ENCODE measurements at regions not wholly inside any gene's neighbourhood (a gene's known extent, or its start where the extent isn't known, plus 50 kb on each side); places are given as distances from the start of the nearest gene placed in this dataset.

GRCh38 chr16:5193861-5194260 lies 96.3 kb upstream of the EEF2KMT start (continued):
- TF ChIP-seq, protein P1, sequence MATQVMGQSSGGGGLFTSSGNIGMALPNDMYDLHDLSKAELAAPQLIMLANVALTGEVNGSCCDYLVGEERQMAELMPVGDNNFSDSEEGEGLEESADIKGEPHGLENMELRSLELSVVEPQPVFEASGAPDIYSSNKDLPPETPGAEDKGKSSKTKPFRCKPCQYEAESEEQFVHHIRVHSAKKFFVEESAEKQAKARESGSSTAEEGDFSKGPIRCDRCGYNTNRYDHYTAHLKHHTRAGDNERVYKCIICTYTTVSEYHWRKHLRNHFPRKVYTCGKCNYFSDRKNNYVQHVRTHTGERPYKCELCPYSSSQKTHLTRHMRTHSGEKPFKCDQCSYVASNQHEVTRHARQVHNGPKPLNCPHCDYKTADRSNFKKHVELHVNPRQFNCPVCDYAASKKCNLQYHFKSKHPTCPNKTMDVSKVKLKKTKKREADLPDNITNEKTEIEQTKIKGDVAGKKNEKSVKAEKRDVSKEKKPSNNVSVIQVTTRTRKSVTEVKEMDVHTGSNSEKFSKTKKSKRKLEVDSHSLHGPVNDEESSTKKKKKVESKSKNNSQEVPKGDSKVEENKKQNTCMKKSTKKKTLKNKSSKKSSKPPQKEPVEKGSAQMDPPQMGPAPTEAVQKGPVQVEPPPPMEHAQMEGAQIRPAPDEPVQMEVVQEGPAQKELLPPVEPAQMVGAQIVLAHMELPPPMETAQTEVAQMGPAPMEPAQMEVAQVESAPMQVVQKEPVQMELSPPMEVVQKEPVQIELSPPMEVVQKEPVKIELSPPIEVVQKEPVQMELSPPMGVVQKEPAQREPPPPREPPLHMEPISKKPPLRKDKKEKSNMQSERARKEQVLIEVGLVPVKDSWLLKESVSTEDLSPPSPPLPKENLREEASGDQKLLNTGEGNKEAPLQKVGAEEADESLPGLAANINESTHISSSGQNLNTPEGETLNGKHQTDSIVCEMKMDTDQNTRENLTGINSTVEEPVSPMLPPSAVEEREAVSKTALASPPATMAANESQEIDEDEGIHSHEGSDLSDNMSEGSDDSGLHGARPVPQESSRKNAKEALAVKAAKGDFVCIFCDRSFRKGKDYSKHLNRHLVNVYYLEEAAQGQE (IDR thresholded peaks at IDR 0.05; ENCODE audit: low read depth): no peak

- ATAC-seq: no peak
- Histone ChIP-seq H3K9me3 (ENCODE audit: control insufficient read depth in 1 of 2, insufficient read depth in 1 of 2, low read depth in 1 of 2, low read length in 2 of 2) (no peaks in the 10 kb centered on the region), H3K9me2 (ENCODE audit: insufficient read depth) (no peaks in the 10 kb centered on the region), H3K4me1 (ENCODE audit: control insufficient read depth in 1 of 2, insufficient read depth in 2 of 2, low read length in 2 of 2) (no peaks in the 10 kb centered on the region), H3K9ac (ENCODE audit: low read length) (no peak overlapping the region), H4K20me1 (ENCODE audit: insufficient read depth) (no peaks in the 10 kb centered on the region), H2AFZ (ENCODE audit: low read depth, low read length, poor library complexity, severe bottlenecking) (no peak overlapping the region), H3K36me3 (ENCODE audit: control insufficient read depth in 1 of 2, insufficient read depth in 2 of 2, low read length in 2 of 2) (no peaks in the 10 kb centered on the region), H3K27me3 (ENCODE audit: insufficient read depth, low read length) (peaks cover 5% of the 10 kb centered on the region), H3K4me3 (replicated peaks in 1 of 2; ENCODE audit: low read depth in 1 of 2, low read length in 2 of 2) (no peak overlapping the region), H3K27ac (ENCODE audit: low read depth, low read length) (no peak overlapping the region), H3K79me2 (ENCODE audit: insufficient read depth, low read length) (no peaks in the 10 kb centered on the region), H3K4me2 (ENCODE audit: low read length) (no peak overlapping the region)
- ChIA-PET POLR2A (no interaction called here), RAD21 (ENCODE audit: low non-redundant PET in 1 of 2, low total read pairs in 2 of 2, uncharacterized antibody in 2 of 2, unreplicated experiment in 2 of 2) (no interaction called here), CTCF (no interaction called here)
- no TSS peak for BruUV-seq (replicated peaks)
- TF ChIP-seq MAX (IDR thresholded peaks at IDR 0.05) (no peak), SIN3A (IDR thresholded peaks at IDR 0.05; ENCODE audit: low read depth) (no peak), SRF (IDR thresholded peaks at IDR 0.05; ENCODE audit: low read depth) (no peak), FOSL1 (IDR thresholded peaks at IDR 0.05; ENCODE audit: low read depth) (no peak), JUND (IDR thresholded peaks at IDR 0.05) (no peak), POLR2AphosphoS5 (IDR thresholded peaks at IDR 0.05; ENCODE audit: low read depth, low read length) (no peak), YY1 (IDR thresholded peaks at IDR 0.05; ENCODE audit: extremely low read depth, insufficient replicate concordance, low read depth, low read length) (no peak), CTCF (IDR thresholded peaks at IDR 0.05 in 2 of 3, conservative IDR thresholded peaks at IDR 0.05 in 1 of 3; ENCODE audit: borderline replicate concordance in 1 of 3, insufficient read depth in 1 of 3, low read depth in 2 of 3, low read length in 2 of 3) (no peak), ELF1 (IDR thresholded peaks at IDR 0.05; ENCODE audit: borderline replicate concordance, low read depth) (no peak), ZNF274 (IDR thresholded peaks at IDR 0.05; ENCODE audit: low read depth, low read length) (no peak), EZH2phosphoT487 (IDR thresholded peaks at IDR 0.05; ENCODE audit: borderline replicate concordance) (no peak), ZFX (IDR thresholded peaks at IDR 0.05) (no peak), CEBPB (IDR thresholded peaks at IDR 0.05; ENCODE audit: low read depth) (no peak), TCF7L2 (IDR thresholded peaks at IDR 0.05; ENCODE audit: borderline replicate concordance, extremely low read depth, insufficient read depth, insufficient read length) (no peak)
- TF ChIP-seq, protein P2, sequence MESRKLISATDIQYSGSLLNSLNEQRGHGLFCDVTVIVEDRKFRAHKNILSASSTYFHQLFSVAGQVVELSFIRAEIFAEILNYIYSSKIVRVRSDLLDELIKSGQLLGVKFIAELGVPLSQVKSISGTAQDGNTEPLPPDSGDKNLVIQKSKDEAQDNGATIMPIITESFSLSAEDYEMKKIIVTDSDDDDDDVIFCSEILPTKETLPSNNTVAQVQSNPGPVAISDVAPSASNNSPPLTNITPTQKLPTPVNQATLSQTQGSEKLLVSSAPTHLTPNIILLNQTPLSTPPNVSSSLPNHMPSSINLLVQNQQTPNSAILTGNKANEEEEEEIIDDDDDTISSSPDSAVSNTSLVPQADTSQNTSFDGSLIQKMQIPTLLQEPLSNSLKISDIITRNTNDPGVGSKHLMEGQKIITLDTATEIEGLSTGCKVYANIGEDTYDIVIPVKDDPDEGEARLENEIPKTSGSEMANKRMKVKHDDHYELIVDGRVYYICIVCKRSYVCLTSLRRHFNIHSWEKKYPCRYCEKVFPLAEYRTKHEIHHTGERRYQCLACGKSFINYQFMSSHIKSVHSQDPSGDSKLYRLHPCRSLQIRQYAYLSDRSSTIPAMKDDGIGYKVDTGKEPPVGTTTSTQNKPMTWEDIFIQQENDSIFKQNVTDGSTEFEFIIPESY (IDR thresholded peaks at IDR 0.05; ENCODE audit: extremely low read depth, insufficient replicate concordance, low read length): no peak
- no peak for DNase-seq (ENCODE audit: low read depth, low spot score)
- intact Hi-C loops (cut with micrococcal nuclease): no loop called here
Measured at GRCh38 chr16:5188989-5189352, 91.4 kb upstream of the EEF2KMT start.
